GM18519 (cell line): ENCODE measurements at regions not wholly inside any gene's neighbourhood (a gene's known extent, or its start where the extent isn't known, plus 50 kb on each side); places are given as distances from the start of the nearest gene placed in this dataset.

Source experiments
- ATAC-seq: cut with Tn5 transposase; IDR thresholded peaks from one replicate; pipeline ENCODE4 v1.9.1; 2021; ENCODE audit warnings: mild to moderate bottlenecking, moderate library complexity; ENCODE audit not compliant: unreplicated experiment, low FRiP score

DNA sequence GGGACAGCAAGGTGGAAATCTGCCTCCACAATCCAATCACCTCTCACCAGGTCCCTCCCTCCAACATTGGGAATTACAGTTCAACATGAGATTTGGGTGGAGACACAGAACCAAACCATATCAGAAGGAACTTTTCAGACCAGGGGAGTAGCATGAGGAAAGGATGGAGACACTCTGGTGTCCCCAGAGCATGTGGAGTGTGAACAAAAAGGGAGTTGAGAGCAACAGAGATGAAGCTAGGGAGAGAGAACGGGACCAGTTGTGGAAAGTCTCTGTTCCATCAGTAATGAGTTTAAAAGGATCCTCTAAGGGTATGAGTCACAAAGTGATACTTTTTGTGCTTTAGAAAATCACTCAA lies 382.0 kb downstream of the SFMBT2 start:
- no peak for ATAC-seq

DNA sequence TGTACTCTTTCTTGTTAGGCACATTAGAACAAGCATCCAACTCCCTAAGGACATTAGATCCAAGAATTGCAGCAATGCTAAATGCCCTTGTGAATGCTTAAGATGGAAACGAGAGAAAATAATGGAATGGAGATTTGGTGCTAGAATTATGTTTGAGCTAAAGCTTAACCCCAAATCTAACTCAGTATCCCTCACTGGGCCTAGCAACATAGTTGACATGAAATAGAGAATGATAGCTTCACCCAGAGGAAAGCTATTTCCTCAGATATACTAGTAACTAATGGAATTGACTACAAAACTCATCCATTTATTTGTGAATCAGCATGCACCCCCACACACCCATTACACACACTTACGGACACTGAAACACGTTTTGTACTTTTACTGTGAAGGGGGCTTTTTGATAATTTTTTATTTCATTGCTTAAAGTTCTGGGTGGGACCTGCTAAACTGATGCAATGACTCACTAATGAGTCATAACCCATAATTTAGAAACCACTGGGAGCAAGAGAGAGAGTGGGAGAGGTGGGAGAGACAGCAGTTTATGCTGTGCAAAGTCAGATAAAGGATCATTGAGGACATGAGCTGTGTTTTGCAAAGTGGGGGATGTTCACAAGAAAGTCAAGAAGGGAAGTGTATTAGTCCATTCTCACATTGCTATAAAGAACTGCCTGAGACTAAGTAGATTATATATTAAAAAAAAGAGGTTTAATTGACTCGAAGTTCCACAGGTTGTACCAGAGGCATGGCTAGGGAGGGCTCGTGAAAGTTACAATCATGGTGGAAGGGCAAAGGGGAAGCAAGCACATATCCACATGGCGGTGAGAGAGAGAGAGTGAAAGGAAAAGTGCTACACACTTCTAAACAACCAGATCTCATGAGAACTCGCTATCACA lies 382.7 kb downstream of the SFMBT2 start:
- ATAC-seq = no peak

DNA sequence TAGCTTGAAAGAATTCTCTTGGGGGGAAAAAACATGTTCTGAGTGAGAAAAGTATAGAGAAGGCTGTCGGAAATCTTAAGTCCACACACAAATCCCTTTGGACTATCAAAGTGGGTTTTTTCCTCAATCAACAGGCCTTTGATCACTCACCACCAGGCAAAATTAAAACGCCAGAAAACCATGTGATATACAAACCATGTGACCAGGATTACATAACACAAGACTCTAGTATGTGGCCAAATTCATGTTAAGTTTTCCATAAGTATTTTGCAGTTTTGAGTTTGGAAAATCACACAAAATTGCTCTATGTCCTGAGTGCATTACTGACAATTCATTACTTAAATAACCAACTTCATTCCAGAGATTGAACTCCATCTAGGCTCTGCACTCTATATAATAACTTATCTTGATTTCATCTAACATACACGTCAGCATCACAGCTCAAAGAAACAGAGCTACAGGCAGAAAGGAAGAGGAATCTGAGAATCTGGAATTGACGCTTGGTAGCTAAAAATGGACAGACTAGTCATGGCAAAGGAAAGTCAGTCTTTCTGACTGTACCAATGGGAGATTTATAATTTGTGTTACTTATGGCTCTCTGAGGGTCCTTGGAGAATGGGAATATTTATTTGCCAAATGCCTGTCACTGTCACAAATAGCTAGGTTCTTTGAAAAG lies 383.5 kb downstream of the SFMBT2 start:
- ATAC-seq = no peak

DNA sequence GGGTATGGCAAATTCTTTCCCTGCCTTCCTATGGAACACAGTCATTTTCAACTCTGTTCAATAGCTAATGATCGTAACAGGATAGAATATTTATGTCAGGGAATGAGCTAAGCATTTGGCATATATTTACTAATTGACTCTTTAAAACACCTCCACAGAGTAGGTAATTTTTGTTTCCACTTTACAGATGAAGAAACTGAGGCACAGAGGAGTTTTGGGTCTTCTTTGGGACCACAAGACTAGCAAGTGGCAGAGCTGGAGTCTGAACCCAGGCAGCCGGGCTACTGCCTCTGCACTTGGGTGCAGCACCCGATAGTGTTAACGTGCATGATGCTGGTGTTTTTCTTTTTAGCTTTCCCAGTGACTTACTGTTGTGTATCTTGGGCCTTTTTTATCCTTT lies 384.0 kb downstream of the SFMBT2 start:
- ATAC-seq = no peak

DNA sequence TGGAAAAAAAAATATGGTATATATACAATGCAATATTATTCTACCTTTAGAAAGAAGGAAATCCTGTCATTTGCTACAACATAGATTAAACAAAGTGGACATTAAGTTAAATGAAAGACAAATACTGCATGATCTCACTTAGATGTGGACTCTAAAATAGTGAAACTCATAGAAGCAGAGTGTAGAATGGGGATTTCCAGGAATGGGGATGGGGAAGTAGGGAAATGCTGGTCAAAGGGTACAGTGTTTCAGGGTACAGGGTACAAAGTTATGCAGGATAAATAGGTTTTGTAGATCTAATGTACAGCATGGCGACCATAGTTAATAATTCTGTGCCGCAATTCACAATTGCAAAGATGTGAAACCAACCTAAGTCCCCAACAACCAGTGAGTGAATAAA lies 385.5 kb downstream of the SFMBT2 start:
- ATAC-seq = no peak

DNA sequence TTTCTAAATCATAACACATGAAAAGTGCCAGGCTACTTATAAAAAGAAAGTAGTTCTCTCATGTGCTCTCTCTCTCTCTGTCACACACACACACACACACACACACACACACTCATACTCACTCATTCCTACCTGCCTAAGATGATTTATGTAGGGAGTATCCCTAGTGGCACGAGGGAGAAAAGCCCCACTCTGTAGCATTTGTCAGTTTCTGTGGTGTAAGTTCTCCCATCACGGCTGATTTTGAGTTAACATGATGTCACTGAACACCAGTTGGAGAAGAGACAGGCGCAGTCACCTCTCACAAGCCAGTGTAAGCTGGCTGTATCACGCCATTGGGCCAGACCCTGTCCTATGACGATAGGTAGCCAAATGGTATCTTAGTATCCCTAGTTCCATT lies 395.4 kb downstream of the SFMBT2 start:
- ATAC-seq = no peak

DNA sequence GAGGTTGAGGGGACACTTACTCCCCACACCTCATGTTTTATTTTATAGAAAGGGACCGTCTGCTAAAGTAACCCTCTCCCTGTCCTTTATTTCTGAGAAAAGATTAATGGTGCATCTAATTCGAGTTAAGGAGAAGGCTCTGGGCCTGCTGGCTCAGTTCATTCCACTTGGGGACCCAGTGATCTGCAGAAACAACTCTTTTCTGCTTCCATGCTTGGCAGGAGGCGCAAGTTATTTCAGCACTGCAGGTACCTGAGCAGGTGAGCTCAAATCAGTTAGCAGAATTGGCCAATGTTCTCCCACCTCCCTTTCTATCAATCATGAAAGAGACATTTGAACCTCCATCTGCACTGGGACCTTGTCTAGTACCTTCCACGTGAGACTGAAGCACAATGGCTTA lies 396.1 kb downstream of the SFMBT2 start:
- ATAC-seq = no peak

DNA sequence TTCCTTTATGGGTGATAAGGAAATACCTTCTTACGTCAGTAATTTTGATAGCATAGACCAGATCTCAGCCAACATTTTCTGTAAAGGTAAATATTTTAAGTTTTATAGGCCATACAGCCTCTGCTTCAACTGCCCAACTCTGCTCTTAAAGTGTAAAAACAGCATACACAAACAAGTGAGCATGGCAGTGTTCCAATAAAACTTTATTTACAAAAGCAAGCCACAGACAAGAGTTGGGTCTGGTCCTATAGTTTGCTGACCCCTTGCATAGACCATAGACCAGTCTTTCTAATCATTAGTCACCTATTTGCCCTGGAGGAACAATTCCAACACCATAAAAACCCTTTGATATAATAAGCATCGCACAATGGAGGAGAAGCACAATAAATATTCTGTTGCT lies 398.8 kb downstream of the SFMBT2 start:
- ATAC-seq = no peak

DNA sequence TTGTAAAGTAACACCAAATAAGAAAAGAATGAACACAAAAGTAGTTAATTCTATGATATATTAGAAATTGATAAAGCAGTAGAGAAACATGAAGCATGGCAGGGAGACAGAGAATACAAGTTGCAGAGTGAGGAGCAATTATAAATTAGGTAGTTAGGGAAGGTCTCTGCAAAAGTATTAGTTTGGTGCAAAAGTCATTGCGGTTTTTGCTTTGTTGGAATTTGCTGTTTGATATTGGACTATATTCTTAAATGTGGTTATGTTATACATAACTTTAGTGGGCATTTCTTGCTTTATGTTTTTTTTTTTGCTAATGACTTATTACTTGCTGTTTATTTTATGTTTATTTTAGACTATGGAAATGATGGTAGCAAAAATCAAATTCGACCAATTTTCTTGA lies 402.2 kb downstream of the SFMBT2 start:
- no peak for ATAC-seq

DNA sequence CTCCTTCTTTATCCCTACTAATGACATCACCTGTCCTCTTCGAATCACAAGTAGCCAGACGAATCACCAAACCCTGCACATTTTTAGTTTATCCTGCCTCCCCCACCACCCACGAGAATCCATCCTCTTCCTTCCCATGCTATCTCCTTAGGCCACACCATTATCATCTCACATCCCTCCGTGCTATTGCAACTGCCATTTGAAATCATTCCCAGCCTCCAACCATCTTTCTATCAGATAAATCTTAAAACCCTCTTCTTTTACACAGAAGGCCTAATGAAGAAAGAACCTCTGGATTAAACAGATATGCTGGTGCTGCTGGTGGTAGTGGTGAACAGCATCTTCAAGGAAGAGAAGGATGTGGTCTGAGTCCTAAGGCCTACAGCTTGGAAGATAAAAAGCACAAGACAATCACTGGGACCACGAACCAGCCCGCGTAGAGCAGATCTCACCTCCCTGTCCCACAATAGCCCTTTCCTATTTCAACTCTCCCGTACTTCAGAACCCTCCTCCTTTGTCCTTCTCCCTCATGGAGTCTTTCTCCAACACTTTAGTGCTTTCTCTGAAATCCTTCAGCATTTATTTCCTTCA lies 403.1 kb downstream of the SFMBT2 start:
- ATAC-seq = no peak

DNA sequence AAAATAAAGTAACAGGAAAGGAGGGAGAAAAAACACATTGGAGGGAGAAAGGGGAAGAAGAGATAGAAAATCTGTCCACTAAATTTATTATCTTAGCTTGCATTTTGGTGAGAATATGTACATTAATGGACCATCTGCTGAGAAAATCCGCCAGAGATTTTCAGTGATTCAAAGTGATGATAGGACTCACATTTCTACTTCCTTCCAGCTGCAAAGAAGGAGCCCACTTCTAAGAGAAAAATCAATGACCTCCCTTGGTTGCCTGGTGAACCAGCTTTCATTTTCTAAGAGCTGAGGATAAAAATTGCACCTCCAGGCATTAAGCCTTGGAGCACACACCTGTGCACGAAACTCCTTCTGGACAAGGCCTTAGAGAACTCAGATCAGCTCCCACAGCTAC lies 404.3 kb downstream of the SFMBT2 start:
- ATAC-seq = no peak

DNA sequence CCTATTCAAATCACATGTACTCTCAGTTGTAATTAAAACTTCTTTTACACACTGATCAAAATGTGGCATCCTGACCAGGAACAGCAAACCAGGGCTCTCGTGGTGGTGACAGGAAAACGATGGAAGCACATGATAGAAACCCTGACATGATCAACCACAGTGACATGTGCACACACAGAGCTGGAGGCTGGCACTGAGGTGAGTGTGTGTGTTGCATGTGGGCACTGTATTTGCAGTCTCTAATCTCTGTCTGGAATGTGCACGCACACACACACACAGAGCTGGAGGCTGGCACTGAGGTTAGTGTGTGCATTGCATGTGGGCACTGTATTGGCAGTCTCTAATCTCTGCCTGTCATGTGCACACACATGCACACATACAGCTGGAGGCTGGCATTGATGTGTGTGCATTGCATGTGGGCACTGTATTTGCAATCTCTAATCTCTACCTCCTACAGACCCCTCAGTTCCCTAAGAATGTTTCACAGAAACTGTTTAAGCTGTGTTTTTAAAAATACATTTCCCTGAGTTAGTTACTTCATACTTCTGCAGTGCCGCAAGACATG lies 406.9 kb downstream of the SFMBT2 start:
- ATAC-seq = no peak

DNA sequence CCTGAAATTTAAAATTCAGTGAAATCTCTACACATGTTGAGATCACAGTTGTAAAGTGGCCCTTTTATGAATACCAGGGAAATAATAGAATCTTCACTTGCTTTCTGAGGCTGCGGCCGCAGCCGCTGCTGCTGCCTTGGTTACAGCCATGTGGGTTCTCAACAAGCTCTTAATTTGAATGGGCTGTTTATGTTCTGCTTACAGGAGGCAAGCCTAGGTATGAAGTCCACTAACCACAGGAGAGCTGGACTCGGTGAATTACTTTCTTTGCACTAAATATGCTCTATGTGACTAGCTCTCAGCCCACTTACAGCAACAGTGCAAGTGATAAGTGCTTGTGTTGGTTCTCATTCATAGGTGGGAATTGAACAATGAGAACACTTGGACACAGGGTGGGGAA lies 410.8 kb downstream of the SFMBT2 start:
- ATAC-seq = no peak

DNA sequence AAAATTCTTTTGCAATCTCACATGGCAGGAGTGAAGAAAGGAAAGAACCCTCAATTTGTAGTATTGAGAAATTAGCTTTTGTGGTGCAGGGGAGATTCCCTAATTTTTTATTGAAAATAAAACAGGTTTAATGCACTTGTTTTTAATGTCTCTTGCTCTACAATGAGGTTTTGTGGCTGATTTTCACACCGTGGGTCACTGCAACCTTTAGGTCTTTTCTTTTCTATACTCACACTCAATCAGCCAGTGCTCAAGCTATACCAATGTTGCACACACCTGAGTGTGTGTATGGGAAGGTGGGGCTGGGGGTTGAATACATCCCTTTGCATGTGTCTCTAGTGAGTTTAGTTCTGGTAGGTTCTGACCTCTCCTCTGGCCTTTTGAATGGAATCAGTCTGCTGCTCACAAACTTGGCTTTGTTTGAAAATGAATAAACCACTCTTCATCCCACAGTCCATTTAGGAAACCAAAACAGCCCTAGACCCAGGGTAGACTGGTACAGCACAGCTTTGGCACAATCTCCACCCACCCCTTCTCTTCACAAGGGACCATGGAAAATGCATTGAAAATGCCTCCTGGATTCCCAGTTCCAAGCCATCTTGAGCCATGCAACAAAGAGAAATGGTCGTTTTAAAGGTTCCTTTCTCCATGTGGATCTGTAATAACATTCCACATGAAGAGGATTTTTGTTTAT lies 411.5 kb downstream of the SFMBT2 start:
- ATAC-seq = no peak

DNA sequence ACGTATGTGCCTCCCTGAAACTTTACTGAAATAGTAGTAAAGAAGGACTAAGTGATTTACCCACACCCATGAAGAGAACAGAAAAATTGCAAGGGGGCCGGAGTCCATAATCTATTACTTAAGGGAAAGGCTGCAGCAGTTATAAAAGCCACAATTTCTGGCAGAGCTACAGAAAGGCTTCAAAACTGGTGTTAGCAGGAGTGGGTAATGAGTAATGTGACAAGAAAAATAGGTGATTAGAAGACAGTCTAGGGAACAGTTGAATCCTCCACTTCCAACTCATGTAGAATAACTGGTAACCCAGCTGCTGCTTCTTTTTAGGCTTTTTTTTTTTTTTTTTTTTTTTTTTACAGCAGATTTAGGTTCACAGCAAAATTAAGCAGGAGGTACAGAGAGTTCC lies 413.3 kb downstream of the SFMBT2 start:
- no peak for ATAC-seq

DNA sequence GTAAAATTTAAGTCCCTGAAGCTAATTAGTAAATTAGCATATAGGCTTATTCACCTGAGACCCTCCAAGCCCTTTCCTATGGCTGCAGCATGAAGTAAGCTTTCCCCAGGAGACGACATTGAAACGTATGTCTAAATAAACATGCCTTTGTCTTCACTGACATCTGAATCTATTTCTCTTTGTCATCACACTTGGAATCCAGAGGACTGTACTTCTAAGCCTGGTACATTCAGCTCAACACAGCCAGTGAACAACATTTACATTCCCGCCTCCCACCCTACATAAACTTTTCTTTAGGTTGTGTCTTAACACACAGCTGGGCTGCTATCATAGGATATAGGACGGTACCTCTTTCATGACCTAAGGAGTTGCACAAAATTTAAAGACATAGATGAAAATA lies 414.4 kb downstream of the SFMBT2 start:
- ATAC-seq = no peak

DNA sequence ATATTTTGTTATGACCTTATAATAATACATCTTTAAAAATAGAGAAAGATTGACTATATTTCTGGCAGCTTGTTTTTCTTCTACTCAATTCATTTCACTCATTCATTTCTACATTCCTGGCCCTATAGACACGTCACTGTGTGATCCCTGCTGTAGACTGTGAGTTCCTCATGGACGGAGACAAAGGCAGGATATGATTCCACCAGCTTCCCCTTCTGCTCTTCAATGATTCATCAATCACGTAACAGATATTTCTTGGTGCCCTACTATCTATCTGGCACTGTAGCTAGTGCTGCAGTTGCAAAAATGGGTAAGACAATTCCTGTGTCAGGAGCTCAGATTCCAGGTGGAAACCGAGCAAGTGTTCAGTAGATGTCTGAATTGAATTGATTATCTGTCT lies 415.0 kb downstream of the SFMBT2 start:
- ATAC-seq = no peak

DNA sequence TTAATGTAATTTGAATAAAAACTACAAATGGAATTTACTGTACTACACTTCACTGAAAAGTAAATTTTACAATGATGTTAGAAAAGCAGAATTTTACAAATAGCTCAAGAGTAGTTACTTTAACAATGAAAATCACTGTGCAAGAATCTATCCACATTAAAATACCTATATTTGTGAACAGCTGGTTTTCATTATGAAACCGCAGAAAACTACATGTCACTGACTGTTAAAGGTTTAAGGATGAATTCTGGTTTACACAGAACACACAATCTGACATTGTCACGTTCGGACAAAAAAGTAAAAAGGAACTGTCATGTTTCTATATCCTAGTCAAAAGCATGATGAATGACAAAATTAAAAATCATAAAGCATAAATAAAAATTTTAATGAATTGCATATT lies 415.3 kb upstream of the PRKCQ start:
- ATAC-seq = no peak

DNA sequence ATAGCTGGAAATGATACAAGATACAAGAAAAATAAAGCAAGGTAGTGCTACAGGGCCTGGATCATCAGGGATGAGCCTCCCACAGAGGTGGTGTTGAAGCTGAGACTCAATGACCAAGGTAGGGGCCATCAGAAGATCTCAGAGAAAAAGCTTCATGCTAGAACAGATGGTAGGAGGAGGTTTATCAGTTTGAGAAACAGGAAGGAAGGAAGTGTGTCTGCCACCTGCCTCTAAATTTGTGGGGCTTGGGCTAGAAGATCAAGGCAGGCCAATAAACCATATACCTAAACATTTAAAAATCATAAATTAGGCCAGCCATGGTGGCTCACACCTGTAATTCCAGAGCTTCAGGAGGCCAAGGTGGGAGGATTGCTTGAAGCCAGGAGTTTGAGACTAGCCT lies 410.8 kb upstream of the PRKCQ start:
- ATAC-seq = no peak

DNA sequence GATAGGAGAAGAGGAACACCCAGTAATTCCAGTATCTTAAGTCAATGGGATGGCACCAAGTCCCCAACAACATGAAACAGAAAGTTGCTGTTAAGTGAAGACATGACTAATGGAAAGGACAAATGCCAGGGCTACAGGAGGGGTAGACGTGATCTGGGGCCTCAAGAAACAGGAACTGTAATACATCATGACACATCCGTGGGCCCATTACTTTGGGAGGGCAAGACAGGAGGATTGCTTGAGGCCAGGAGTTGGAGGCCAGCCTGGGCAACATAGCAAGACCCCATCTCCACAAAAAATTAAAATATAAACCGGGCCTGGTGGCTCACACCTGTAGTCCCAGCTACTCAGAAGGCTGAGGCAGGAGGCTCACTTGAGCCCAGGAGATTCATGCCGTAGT lies 408.6 kb upstream of the PRKCQ start:
- no peak for ATAC-seq

DNA sequence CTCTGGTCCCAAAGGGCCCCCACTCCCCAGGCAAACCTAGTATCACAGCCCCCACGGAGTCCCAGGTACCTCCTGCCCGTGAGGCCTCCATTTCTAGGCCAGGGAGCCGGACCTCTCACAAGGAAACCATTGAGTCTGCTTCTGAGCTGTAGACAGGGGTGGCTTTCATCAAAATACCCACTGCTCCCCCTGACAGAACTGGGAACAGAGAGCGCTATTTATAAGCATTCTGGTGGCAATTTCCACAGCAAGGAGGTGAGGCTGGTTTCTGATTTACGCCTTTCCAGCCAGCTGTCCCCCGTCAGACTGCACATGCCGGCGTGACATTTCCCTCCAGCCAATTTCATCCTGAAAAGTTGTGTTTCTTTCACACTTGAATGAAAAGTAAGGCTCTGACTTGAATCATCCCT lies 407.5 kb upstream of the PRKCQ start:
- no peak for ATAC-seq
